A549 (cell line): ENCODE measurements at regions not wholly inside any gene's neighbourhood (a gene's known extent, or its start where the extent isn't known, plus 50 kb on each side); places are given as distances from the start of the nearest gene placed in this dataset.
"Not testable (repeated sequence)": the region's sequence is repeated elsewhere in the genome, so short reads cannot be mapped to it uniquely, and the experiment has no call there.

ENCODE experiments used
- ATAC-seq, 2 experiments: fragments of 200-7000 bp in 1 of 2; fragments of >200 bp in 1 of 2; cut with Nextera tagmentation in 1 of 2; cut with Tn5 transposase in 1 of 2; 3 replicates each; pipeline versions ENCODE4 v1.8.0 to v1.9.1; 2018 to 2020; ENCODE audit warnings: mild to moderate bottlenecking in 1 of 2, moderate library complexity in 1 of 2
- CTCF ChIA-PET: fragments of 300-600 bp; sonication (Branson Sonifier 250); formaldehyde crosslinking; extraction: SDS; loops from one replicate; lab custom pipeline; 2021; ENCODE audit warnings: antibody characterized with exemption, inconsistent platforms; lab: Yijun Ruan, JAX
- POLR2A ChIA-PET: fragments of 350-600 bp; formaldehyde crosslinking; extraction: SDS; loops from one replicate; lab custom pipeline; 2021; ENCODE audit warnings: antibody characterized with exemption, inconsistent platforms; lab: Yijun Ruan, JAX
- DNase-seq, 2 experiments: peaks; one replicate each; pipeline versions ENCODE4 v3.0.0 to v3.0.0-alpha.2; 2011 to 2016; ENCODE audit warnings: low read depth in 1 of 2, low spot score in 1 of 2
- FAIRE-seq: peaks from 2 replicates; lab custom pipeline; 2011; peaks lifted over from hg19 to GRCh38; lab: Jason Lieb, UNC
- H3K27ac ChIP-seq, 2 experiments: fragments of >200 bp; sonication (Bioruptor Twin); formaldehyde crosslinking; 3 replicates each; pipeline ENCODE4 v1.5.1; 2016 to 2017
- H3K4me1 ChIP-seq: fragments of >200 bp; sonication (Bioruptor Twin); formaldehyde crosslinking; 3 replicates; pipeline ENCODE4 v1.6.1; 2016
- H3K4me2 ChIP-seq: fragments of >200 bp; sonication (Bioruptor Twin); formaldehyde crosslinking; 3 replicates; pipeline ENCODE4 v1.6.1; 2016
- H3K4me3 ChIP-seq: fragments of >200 bp; sonication (Bioruptor Twin); formaldehyde crosslinking; 3 replicates; pipeline ENCODE4 v1.5.1; 2016
- H3K9me3 ChIP-seq: fragments of >200 bp; sonication (Bioruptor Twin); formaldehyde crosslinking; 3 replicates; pipeline ENCODE4 v1.6.1; 2016
- CBX8 ChIP-seq: fragments of 200-600 bp; sonication (generic); IDR thresholded peaks from 2 replicates; pipeline ENCODE4 v1.6.1; 2016
- EHF ChIP-seq: fragments of 250-450 bp; sonication (Bioruptor Pico); IDR thresholded peaks from 2 replicates; pipeline ENCODE4 v1.5.0; 2020; ENCODE audit warnings: mild to moderate bottlenecking
- EHMT2 ChIP-seq: fragments of 200-600 bp; sonication (generic); IDR thresholded peaks from 2 replicates; pipeline ENCODE4 v1.6.1; 2016; ENCODE audit warnings: antibody characterized with exemption, low read depth, mild to moderate bottlenecking, moderate library complexity
- ESRRA ChIP-seq: fragments of 150-350 bp; IDR thresholded peaks from 2 replicates; pipeline ENCODE4 v1.6.1; 2014; ENCODE audit warnings: mild to moderate bottlenecking, low read length, borderline replicate concordance
- FOSB ChIP-seq: fragments of 250-450 bp; sonication (Bioruptor Pico); IDR thresholded peaks from 2 replicates; pipeline ENCODE4 v1.5.0; 2020; ENCODE audit warnings: mild to moderate bottlenecking, moderate library complexity
- GATA3 ChIP-seq: IDR thresholded peaks from 2 replicates; pipeline ENCODE4 v1.6.1; 2012; ENCODE audit warnings: borderline replicate concordance
- HDAC2 ChIP-seq: fragments of 200-600 bp; sonication (generic); IDR thresholded peaks from 2 replicates; pipeline ENCODE4 v1.6.1; 2016
- HEYL ChIP-seq: fragments of 250-450 bp; sonication (Bioruptor Pico); IDR thresholded peaks from 2 replicates; pipeline ENCODE4 v1.8.0; 2021; ENCODE audit warnings: mild to moderate bottlenecking, moderate library complexity
- HMGXB4 ChIP-seq: fragments of 250-450 bp; sonication (Bioruptor Pico); IDR thresholded peaks from 2 replicates; pipeline ENCODE4 v1.5.0; 2021; ENCODE audit warnings: mild to moderate bottlenecking, moderate library complexity, borderline replicate concordance
- HOXA7 ChIP-seq: fragments of 250-450 bp; sonication (Bioruptor Pico); IDR thresholded peaks from 2 replicates; pipeline ENCODE4 v1.5.0; 2020; ENCODE audit warnings: mild to moderate bottlenecking, moderate library complexity
- HOXB13 ChIP-seq: fragments of 250-450 bp; sonication (Bioruptor Pico); IDR thresholded peaks from 2 replicates; pipeline ENCODE4 v1.5.0; 2020; ENCODE audit warnings: low read depth, mild to moderate bottlenecking, moderate library complexity
- JUNB ChIP-seq: fragments of >200 bp; sonication (Bioruptor Twin); formaldehyde crosslinking; IDR thresholded peaks from 2 replicates; pipeline ENCODE4 v1.6.1; 2016
- KDM1A ChIP-seq: fragments of 200-600 bp; sonication (generic); IDR thresholded peaks from 2 replicates; pipeline ENCODE4 v1.6.1; 2016; ENCODE audit warnings: low read depth, mild to moderate bottlenecking
- KDM5A ChIP-seq: fragments of 200-600 bp; sonication (generic); IDR thresholded peaks from 2 replicates; pipeline ENCODE4 v1.6.1; 2016; ENCODE audit warnings: antibody characterized with exemption, mild to moderate bottlenecking
- MAX ChIP-seq: IDR thresholded peaks from 2 replicates; pipeline ENCODE4 v1.6.1; 2012
- NPAS2 ChIP-seq: fragments of 250-450 bp; sonication (Bioruptor Pico); IDR thresholded peaks from 2 replicates; pipeline ENCODE4 v1.8.0; 2022; ENCODE audit warnings: mild to moderate bottlenecking, moderate library complexity, borderline replicate concordance
- POLR2A ChIP-seq: IDR thresholded peaks from 2 replicates; pipeline ENCODE4 v1.6.1; 2012; ENCODE audit warnings: mild to moderate bottlenecking, low read length
- RAD21 ChIP-seq, 2 experiments: fragments of >200 bp in 1 of 2; sonication (Bioruptor Twin) in 1 of 2; formaldehyde crosslinking in 1 of 2; IDR thresholded peaks in 1 of 2; conservative IDR thresholded peaks in 1 of 2; 2 replicates in 1 of 2; 3 replicates in 1 of 2; pipeline ENCODE4 v1.6.1; 2012 to 2018; ENCODE audit warnings: inconsistent platforms in 1 of 2
- RARB ChIP-seq: fragments of 250-450 bp; sonication (Bioruptor Pico); IDR thresholded peaks from 2 replicates; pipeline ENCODE4 v1.8.0; 2021; ENCODE audit warnings: mild to moderate bottlenecking, moderate library complexity
- RNF2 ChIP-seq: fragments of 200-600 bp; sonication (generic); IDR thresholded peaks from 2 replicates; pipeline ENCODE4 v1.6.1; 2016; ENCODE audit warnings: low read depth, mild to moderate bottlenecking, antibody characterized with exemption, moderate library complexity, borderline replicate concordance
- USF2 ChIP-seq: fragments of 450-650 bp; IDR thresholded peaks from 2 replicates; pipeline ENCODE4 v1.6.1; 2014; ENCODE audit warnings: antibody characterized with exemption
- ZFP36 ChIP-seq: fragments of 450-650 bp; IDR thresholded peaks from 2 replicates; pipeline ENCODE4 v1.6.1; 2014; ENCODE audit warnings: borderline replicate concordance; ENCODE audit not compliant: partially characterized antibody
- ZSCAN20 ChIP-seq: fragments of 250-450 bp; sonication (Bioruptor Pico); IDR thresholded peaks from 2 replicates; pipeline ENCODE4 v1.8.0; 2022; ENCODE audit warnings: mild to moderate bottlenecking, moderate library complexity
- WGBS: methylation state at CpG from one replicate; pipeline ENCODE4 v1.1.6; 2017; ENCODE audit errors: missing lambda C conversion rate; 5-methylcytosine and 5-hydroxymethylcytosine counted together
- TF ChIP-seq, protein P1 (sequence below): fragments of >200 bp; sonication (Bioruptor Twin); formaldehyde crosslinking; IDR thresholded peaks from 2 replicates; pipeline ENCODE4 v1.6.1; 2016

DNA sequence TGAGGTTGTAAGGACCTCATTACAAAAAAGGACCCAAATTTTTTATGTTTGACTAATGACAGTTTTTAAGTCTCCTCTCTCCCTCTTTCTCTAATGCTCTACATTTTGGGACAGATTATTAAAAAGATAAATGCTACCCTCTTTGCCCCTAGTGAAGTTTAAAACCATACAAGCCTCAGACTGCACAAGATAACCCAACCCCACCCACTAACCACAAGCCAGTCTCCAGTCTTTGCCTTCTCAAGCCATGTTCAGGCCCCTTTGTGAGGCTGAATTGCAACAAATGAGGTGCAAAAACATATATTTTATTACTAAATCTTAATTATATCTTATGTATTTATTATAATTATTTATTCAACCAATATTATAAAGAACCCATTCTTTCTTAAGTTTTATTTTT, 597.2 kb upstream of the BRINP3 start:
- FAIRE-seq, result no peak
- CTCF ChIA-PET, result no interaction called here
- POLR2A ChIA-PET, result no interaction called here
- H3K9me3 ChIP-seq, result peaks cover 3% of the 10 kb centered on the region; the same call in 2 of the 3 replicates
- TF ChIP-seq JUNB, result no peak
- TF ChIP-seq HEYL, result no peak
- no peak for TF ChIP-seq HOXA7 (CRISPR knock-in tag)
- TF ChIP-seq EHF (CRISPR knock-in tag), result no peak
- no peak for TF ChIP-seq POLR2A
- TF ChIP-seq RAD21 (conservative IDR thresholded peaks at IDR 0.05 in 1 of 2, IDR thresholded peaks at IDR 0.05 in 1 of 2), result no peak
- no peak for TF ChIP-seq CBX8
- no peak for TF ChIP-seq RARB (CRISPR knock-in tag)
- TF ChIP-seq EHMT2, result no peak
- TF ChIP-seq MAX, result no peak
- no peak for TF ChIP-seq USF2
- TF ChIP-seq, protein P1, sequence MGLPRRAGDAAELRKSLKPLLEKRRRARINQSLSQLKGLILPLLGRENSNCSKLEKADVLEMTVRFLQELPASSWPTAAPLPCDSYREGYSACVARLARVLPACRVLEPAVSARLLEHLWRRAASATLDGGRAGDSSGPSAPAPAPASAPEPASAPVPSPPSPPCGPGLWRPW, result no peak
- no peak for TF ChIP-seq GATA3
- no peak for TF ChIP-seq FOSB (CRISPR knock-in tag)
- TF ChIP-seq HDAC2, result no peak
- no peak for TF ChIP-seq KDM5A
- no peak for TF ChIP-seq NPAS2 (CRISPR knock-in tag)
- TF ChIP-seq ESRRA, result no peak
- no peak for TF ChIP-seq RNF2
- TF ChIP-seq ZSCAN20, result no peak
- TF ChIP-seq, all 56 proteins: peak for 0
- Histone ChIP-seq H3K27ac (no peak overlapping the region), H3K4me3 (no peak overlapping the region), H3K4me2 (no peak overlapping the region), H3K4me1 (no peaks in the 10 kb centered on the region)
- DNase-seq (no peak), ATAC-seq (no peak)

DNA sequence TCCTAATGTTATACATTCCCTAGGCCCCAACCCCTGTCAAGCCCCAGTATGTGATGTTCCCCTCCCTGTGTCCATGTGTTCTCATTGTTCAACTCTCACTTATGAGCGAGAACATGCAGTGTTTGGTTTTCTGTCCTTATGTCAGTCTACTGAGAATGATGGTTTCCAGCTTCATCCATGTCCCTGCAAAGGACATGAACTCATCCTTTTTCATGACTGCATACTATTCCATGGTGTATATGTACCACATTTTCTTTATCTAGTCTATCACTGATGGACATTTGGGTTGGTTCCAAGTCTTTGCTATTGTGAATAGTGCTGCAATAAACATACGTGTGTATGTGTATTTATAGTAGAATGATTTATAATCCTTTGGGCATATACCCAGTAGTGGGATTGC, 605.4 kb upstream of the BRINP3 start:
- H3K4me2 ChIP-seq, ATAC-seq, FAIRE-seq, DNase-seq, H3K4me1 ChIP-seq, H3K4me3 ChIP-seq, POLR2A ChIA-PET, H3K9me3 ChIP-seq, H3K27ac ChIP-seq, CTCF ChIA-PET: not testable (repeated sequence)
- 45% methylated on average over 2 of the region's 2 CpGs for WGBS

DNA sequence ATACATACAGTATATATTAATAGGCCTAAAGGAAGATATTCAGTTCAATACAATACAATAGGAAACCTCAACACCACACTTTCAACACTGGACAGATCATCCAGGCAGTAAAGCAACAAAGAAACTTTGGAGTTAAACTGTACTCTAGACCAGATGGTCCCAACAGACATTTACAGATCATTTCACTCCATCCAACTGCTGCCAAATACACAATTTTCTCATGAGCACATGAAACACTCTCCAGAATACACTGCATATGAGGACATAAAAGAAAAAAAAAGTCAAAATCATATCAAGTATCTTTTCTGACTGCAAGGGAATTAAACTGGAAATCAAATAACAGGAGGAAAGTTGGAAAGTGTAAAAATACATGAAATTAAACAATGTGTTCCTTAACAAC, 607.5 kb upstream of the BRINP3 start:
- TF ChIP-seq HOXB13 (CRISPR knock-in tag) (no peak), ZFP36 (no peak), KDM1A (no peak), HMGXB4 (CRISPR knock-in tag) (no peak)
- FAIRE-seq (no peak), DNase-seq (no peak), ATAC-seq (no peak)
- Histone ChIP-seq H3K27ac (no peak overlapping the region), H3K9me3 (no peaks in the 10 kb centered on the region), H3K4me1 (no peaks in the 10 kb centered on the region), H3K4me3 (no peak overlapping the region), H3K4me2 (no peak overlapping the region)
- ChIA-PET CTCF (no interaction called here), POLR2A (no interaction called here)
